ENCODE measurements at regions not wholly inside any gene's neighbourhood (a gene's known extent, or its start where the extent isn't known, plus 50 kb on each side); places are given as distances from the start of the nearest gene placed in this dataset.

DNA sequence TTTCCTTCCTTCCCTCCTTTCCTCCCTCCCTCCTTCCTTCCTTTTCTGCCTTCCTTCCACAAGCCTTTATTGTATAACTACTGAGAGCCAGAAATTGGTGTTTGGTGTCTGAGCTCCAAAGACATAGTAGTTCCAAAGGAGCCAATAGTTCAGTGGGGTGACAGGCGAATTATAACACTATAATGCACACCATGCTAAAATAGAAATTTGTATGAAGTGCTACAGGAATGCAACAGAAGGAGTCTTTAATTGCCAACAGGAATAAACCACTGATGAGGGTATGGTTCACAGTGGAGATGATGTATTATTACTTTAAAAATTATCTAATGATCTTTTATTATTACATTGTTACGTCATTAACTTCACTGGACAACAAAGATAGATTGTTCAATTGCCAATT lies 158.8 kb upstream of the SP8 start:
- DNase-seq (ENCODE audit: low read depth), result no peak

DNA sequence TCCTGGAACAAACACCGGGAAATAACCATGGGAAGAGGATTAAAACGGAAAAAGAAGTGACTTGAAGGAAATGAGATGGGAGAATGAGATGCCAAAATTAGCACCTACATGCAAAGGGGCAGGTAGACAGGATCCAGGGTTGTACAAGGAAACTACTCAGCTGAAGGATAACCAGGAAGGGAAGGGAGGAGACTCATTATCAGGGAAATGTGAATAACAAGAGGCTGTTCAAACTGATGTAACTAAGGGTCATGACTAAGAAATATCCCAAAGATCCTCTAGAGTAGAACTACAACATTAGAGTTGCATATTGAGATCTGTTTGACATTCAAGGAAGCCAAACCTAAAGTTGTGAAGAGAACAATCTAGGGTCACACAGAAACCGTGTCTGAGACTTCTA lies 166.2 kb upstream of the SP8 start:
- no peak for DNase-seq (ENCODE audit: low read depth)

DNA sequence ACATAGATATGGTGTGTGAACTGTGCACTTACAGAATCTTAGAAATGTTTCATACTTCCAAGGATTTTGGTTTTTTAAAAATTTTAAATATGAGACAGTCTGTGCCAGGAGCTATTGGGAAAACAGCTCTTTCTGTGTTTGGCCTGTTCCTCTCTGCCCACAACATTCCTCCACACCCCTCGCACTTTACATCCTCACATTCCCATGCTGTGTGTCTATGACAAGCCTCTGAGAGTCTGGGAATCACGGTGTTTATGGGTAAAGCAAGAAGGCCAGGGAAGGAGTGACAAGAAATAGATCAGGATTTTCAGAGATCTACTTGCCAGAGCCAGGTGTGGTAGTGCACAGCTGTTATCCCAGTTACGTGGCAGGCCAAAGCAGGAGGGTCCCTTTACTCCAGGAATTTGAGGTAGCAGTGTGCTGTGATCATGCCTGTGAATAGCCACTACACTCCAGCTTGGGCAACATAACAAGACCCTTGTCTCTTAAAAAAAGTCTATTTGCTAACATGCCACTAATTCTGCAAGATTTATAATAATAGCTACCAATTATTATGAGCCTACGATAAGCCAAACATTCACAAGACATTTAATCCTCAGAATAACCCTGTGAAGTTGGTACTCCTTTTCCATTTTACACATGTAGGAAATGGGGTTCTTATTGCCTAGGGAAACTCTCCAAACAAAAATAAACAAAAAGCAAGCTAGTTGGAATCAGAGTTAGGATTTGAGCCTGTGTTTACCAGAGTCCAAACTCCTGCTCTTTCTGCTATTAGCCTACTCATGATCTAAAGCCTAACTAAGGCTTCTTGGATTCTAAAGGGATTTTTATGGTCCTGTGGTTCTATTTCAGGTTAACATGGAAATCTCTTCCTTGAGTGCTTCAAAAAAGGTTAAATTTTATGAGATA lies 168.3 kb upstream of the SP8 start:
- DNase-seq (ENCODE audit: low read depth), result no peak

GRCh38 chr7:20958572-20958971 lies 171.9 kb upstream of the SP8 start:
- DNase-seq (ENCODE audit: low read depth), result no peak

DNA sequence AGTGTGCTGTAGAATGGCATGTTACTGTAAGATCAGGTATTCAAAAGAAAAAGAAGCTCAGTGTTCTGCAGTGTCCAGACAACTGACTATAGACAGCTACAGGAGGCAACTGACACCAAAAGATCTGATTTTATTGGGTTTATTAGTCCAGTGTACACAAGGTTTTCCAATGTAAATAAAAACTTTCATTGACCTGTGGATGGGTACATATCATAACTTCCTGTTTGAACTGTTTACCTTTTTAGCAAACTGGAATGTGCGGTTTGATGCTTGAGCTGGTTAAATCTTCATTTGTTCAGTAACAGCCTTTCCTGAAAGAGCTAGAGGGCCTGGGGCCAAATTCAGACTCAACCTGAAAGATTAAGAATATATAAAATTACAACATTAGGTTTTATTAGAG lies 172.6 kb upstream of the SP8 start:
- DNase-seq (ENCODE audit: low read depth), result no peak

DNA sequence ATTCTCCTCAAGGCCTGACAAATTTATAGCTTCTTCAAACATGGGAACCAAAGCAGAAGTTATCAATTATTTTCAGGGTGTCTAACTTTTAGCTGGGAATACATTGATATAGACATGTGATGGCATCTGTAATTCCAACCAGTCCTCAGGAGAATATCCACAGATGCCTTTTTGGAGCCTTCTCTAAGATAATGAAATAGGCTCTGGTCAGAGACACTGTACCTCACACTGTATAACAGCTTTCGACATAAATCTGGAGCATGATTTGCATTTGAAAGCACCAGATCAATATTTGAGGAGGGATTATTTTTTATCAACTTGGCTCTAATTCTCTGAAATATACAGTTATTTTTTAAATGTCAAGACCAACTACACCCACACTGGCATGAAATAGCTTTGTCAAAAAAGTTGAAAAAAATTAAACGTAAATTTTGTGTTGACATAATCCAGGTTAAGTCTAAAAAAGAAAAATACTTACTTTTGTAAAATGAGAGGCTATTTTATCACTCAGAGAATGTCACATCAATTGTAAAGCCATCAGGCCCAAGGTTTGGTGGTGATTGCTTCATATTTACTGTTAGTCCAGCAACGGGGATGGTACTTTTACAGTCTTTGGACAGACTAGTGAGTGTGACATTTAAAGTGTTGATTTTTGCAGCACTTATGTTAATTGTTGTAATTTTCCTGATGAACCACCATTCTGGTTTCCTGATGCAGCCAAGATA lies 177.0 kb upstream of the SP8 start:
- no peak for DNase-seq (ENCODE audit: low read depth)

GRCh38 chr7:20964281-20964918 lies 177.7 kb upstream of the SP8 start:
- no peak for DNase-seq (ENCODE audit: low read depth)

DNA sequence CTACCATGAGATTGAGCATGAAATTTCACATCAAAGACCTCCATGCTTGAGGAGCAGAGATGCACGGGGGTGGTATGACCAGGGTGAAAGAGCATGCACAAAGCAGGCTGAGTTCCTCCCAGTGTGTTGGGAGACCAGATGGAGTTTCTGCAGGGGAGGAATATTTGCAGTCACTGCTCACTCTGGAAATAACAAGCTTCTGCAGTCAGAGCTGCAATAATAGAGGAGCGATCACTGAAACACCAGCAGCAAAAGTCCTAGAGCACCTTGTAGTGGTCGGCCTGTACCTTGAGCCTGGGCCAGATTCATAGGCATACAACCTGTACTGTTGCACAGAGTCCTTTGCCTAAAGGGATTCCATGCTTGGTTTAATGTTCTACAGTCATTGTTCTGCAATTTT lies 184.5 kb upstream of the SP8 start:
- DNase-seq (ENCODE audit: low read depth), result no peak

- DNase-seq (ENCODE audit: low read depth), result no peak
Measured at GRCh38 chr7:20980232-20980631, 193.5 kb upstream of the SP8 start.

- DNase-seq (ENCODE audit: low read depth), result no peak
Measured at GRCh38 chr7:20980668-20981264, 194.1 kb upstream of the SP8 start.

GRCh38 chr7:20988340-20988739 lies 201.7 kb upstream of the SP8 start:
- no peak for DNase-seq (ENCODE audit: low read depth)

DNA sequence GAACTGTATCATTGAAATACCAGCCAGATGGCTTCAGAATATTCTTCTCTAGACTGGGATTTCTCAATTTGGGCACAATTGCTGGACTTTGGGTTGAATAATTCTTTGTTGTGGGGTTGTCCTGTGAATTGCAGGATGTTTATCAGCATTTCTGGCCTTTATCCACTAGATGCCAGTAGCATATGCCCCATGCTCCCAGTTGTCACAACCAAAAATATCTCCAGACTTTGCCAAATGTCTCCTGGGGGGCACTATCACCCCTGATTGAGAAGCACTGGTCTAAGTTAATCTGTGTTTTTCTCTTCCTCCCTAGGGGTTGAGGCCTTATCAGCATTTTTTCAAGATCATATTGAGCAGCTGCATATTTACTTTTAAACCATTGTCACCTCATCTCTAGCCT lies 204.9 kb upstream of the SP8 start:
- DNase-seq (ENCODE audit: low read depth), result no peak

DNA sequence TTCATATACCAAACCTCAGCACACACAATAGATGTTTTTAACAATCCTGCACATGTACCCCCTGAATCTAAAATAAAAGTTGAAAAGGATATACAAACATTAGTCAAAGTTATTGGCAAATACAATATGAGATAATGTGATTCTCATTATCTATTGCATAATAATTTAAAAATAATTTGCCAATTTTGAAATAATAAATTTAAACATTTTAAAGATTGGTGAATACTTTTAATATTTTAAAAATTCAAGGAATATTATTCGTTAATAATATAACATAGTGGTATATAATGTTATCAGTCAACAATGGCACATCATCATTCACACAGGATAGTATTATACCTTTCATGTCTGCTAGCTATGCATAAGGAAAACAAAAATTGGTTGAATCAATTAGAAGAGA lies 207.0 kb upstream of the SP8 start:
- DNase-seq (ENCODE audit: low read depth), result no peak

- no peak for DNase-seq (ENCODE audit: low read depth)
Measured at GRCh38 chr7:20998309-20998708, 211.6 kb upstream of the SP8 start.

DNA sequence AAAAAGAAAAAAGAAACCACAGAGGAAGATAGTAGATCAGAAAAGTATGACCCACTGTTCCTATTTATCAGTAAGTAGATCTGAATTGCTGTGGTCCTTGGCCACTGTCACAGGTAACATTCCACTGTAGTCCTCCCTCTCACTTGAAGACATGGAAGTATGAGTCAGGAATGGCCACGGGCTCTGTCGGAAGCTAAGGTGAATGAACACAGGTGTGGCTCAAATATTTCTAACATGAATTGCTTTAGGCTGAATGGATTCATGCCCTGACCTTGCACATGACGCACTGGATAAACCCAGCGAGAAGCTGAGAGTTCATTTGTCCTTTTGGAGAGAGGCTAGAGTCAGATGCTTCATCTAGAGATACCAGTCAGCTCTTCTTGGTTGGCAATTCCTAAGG lies 224.5 kb upstream of the SP8 start:
- no peak for DNase-seq (ENCODE audit: low read depth)

DNA sequence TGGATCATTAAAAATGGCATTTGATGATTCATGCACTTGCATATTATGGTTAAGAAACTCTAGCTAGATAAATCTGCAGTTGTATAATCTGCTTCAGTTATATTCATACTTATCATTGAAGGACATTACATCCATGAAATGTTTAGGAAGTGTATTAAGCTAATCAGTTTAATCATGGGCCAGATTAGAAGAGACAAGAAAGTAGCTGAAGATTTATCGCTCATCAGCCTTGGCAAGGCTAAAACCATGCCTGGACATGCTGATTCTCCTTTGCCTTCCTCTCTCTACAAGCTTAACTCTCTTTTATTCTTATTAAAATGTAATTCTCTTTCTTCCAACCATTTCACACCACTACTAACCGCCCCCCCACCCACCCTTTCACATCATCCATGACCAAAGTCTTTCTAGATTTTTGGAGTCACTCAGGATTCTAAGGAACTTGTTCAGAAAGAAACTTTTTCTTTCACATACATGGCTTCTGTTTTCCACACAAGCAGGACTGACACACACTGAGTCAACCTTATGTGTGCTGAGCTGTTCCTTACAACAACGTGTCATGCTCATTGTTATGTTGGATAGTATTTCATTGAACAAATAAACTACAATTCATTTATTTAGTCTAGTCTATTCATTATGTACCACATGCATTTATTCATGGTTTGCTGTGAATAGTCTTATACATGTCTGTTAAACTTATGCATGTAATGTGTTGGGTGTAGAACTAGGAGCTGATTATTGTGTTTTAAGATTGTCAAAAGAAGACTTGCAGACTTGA lies 227.3 kb upstream of the SP8 start:
- DNase-seq (ENCODE audit: low read depth), result no peak

- DNase-seq (ENCODE audit: low read depth), result no peak
Measured at GRCh38 chr7:21020667-21021066, 234.0 kb upstream of the SP8 start.

GRCh38 chr7:21023841-21024484 lies 237.3 kb upstream of the SP8 start:
- DNase-seq (ENCODE audit: low read depth), result no peak

GRCh38 chr7:21024485-21024867 lies 237.8 kb upstream of the SP8 start:
- no peak for DNase-seq (ENCODE audit: low read depth)

DNA sequence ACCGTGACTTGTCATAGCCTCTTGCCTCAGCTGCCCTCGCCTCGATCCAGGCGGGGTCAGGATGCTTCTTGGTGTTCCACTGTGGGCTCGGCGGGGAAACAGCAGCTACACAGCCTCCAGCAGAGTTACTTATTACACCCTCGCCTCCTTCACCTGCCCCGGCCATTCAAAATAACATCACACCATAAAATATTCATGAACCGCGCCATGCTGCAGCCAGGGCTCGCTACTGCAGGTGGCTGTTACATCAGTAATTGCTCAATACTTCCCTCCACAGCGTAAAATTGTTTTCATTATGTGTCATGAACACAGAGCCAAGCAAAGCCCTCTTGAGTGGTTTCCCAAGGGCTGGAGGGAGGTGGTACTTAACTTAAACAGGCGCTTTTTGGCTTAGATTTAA lies 241.5 kb upstream of the SP8 start:
- DNase-seq (ENCODE audit: low read depth), result no peak

DNA sequence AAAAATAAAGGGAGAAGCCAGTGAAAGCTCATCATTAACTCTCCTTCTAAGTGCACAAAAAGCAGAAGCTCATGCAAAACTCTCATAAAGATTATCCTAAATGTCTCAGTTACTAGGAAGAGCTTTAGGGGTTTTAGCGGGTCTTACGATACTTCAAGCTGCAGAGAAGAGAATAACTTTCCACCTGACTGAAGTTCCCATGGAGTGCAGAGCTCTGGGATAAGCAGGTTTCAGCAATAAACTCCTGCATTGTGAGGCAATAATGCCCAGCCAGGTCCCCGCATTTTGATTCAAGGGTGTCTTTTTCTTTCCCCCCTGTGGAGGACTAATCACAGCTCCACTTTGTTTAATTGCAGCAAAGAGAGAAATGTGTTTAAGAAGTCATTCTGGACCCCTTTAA lies 241.9 kb upstream of the SP8 start:
- DNase-seq (ENCODE audit: low read depth), result no peak
